ENCODE measurements at regions not wholly inside any gene's neighbourhood (a gene's known extent, or its start where the extent isn't known, plus 50 kb on each side); places are given as distances from the start of the nearest gene placed in this dataset.

- H3K4me3 ChIP-seq (replicated peaks; ENCODE audit: insufficient read depth, low read length), result no peak overlapping the region
- no peak for DNase-seq (ENCODE audit: low read depth in 1 of 2, low spot score in 1 of 2)
- TF ChIP-seq REST (IDR thresholded peaks at IDR 0.05; ENCODE audit: insufficient replicate concordance, low read depth) (no peak), GABPA (IDR thresholded peaks at IDR 0.05; ENCODE audit: low read depth) (no peak), SPI1 (IDR thresholded peaks at IDR 0.05; ENCODE audit: borderline replicate concordance, low read depth) (no peak), POLR2AphosphoS5 (IDR thresholded peaks at IDR 0.05; ENCODE audit: low read depth) (no peak)
- TF ChIP-seq, protein P1, sequence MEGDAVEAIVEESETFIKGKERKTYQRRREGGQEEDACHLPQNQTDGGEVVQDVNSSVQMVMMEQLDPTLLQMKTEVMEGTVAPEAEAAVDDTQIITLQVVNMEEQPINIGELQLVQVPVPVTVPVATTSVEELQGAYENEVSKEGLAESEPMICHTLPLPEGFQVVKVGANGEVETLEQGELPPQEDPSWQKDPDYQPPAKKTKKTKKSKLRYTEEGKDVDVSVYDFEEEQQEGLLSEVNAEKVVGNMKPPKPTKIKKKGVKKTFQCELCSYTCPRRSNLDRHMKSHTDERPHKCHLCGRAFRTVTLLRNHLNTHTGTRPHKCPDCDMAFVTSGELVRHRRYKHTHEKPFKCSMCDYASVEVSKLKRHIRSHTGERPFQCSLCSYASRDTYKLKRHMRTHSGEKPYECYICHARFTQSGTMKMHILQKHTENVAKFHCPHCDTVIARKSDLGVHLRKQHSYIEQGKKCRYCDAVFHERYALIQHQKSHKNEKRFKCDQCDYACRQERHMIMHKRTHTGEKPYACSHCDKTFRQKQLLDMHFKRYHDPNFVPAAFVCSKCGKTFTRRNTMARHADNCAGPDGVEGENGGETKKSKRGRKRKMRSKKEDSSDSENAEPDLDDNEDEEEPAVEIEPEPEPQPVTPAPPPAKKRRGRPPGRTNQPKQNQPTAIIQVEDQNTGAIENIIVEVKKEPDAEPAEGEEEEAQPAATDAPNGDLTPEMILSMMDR (IDR thresholded peaks at IDR 0.05; ENCODE audit: insufficient read depth, low read length), result no peak
- H3K27me3 ChIP-seq (ENCODE audit: insufficient read depth, poor library complexity, severe bottlenecking), result no peaks in the 10 kb centered on the region
- no peak overlapping the region for H3K27ac ChIP-seq (replicated peaks)
Measured at GRCh38 chrX:131711478-131711867, 167.6 kb downstream of the OR13H1 start.

- Histone ChIP-seq H3K27me3 (ENCODE audit: insufficient read depth, poor library complexity, severe bottlenecking) (no peaks in the 10 kb centered on the region), H3K4me3 (replicated peaks; ENCODE audit: insufficient read depth, low read length) (no peak overlapping the region), H3K27ac (replicated peaks) (no peak overlapping the region)
- no peak for TF ChIP-seq POLR2AphosphoS5 (IDR thresholded peaks at IDR 0.05; ENCODE audit: low read depth)
- TF ChIP-seq, protein P1 (IDR thresholded peaks at IDR 0.05; ENCODE audit: insufficient read depth, low read length), result no peak
- DNase-seq (ENCODE audit: low read depth in 1 of 2, low spot score in 1 of 2), result no peak
Measured at GRCh38 chrX:131723646-131724045, 179.8 kb downstream of the OR13H1 start.

- no peaks in the 10 kb centered on the region for H3K27me3 ChIP-seq (ENCODE audit: insufficient read depth, poor library complexity, severe bottlenecking)
- TF ChIP-seq SPI1 (IDR thresholded peaks at IDR 0.05; ENCODE audit: borderline replicate concordance, low read depth) (no peak), POLR2AphosphoS5 (IDR thresholded peaks at IDR 0.05; ENCODE audit: low read depth) (no peak), GABPA (IDR thresholded peaks at IDR 0.05; ENCODE audit: low read depth) (no peak)
- no peak for DNase-seq (ENCODE audit: low read depth in 1 of 2, low spot score in 1 of 2)
- no peak overlapping the region for H3K27ac ChIP-seq (replicated peaks)
- no peak overlapping the region for H3K4me3 ChIP-seq (replicated peaks; ENCODE audit: insufficient read depth, low read length)
Measured at GRCh38 chrX:131724292-131724691, 180.4 kb downstream of the OR13H1 start.

GRCh38 chrX:131725001-131725654 is 181.3 kb downstream of the OR13H1 start:
- no peak for DNase-seq (ENCODE audit: low read depth in 1 of 2, low spot score in 1 of 2)
- no peak overlapping the region for H3K4me3 ChIP-seq (replicated peaks; ENCODE audit: insufficient read depth, low read length)
- H3K27me3 ChIP-seq (ENCODE audit: insufficient read depth, poor library complexity, severe bottlenecking), result no peaks in the 10 kb centered on the region
- TF ChIP-seq POLR2AphosphoS5 (IDR thresholded peaks at IDR 0.05; ENCODE audit: low read depth), result no peak
- TF ChIP-seq, protein P1 (IDR thresholded peaks at IDR 0.05; ENCODE audit: insufficient read depth, low read length), result no peak
- no peak for TF ChIP-seq GABPA (IDR thresholded peaks at IDR 0.05; ENCODE audit: low read depth)
- no peak for TF ChIP-seq SPI1 (IDR thresholded peaks at IDR 0.05; ENCODE audit: borderline replicate concordance, low read depth)
- no peak for TF ChIP-seq REST (IDR thresholded peaks at IDR 0.05; ENCODE audit: insufficient replicate concordance, low read depth)
- H3K27ac ChIP-seq (replicated peaks), result no peak overlapping the region
